Smooth muscle cell (in vitro differentiated cells): ENCODE measurements at regions not wholly inside any gene's neighbourhood (a gene's known extent, or its start where the extent isn't known, plus 50 kb on each side); places are given as distances from the start of the nearest gene placed in this dataset.

Experiments used
- DNase-seq: peaks from one replicate; lab custom pipeline; 2025; ENCODE audit not compliant: unreplicated experiment; lab: John Stamatoyannopoulos, UW
- H2AFZ ChIP-seq: fragments of 200-600 bp; sonication (generic); 2 replicates; pipeline ENCODE4 v1.6.0; 2016; ENCODE audit warnings: antibody characterized with exemption, low read depth, mild to moderate bottlenecking
- H3F3A ChIP-seq: fragments of 200-600 bp; sonication (generic); 2 replicates; pipeline ENCODE4 v1.6.0; 2017; ENCODE audit warnings: antibody characterized with exemption, low read depth
- H3K27ac ChIP-seq: fragments of 200-600 bp; sonication (generic); 2 replicates; pipeline ENCODE4 v1.5.1; 2016; ENCODE audit warnings: low read depth, mild to moderate bottlenecking
- H3K27me3 ChIP-seq: fragments of 200-600 bp; sonication (generic); 2 replicates; pipeline ENCODE4 v1.6.1; 2016; ENCODE audit warnings: low read depth, mild to moderate bottlenecking
- H3K36me3 ChIP-seq: fragments of 200-600 bp; sonication (generic); 2 replicates; pipeline ENCODE4 v1.5.1; 2016; ENCODE audit warnings: low read depth
- H3K4me1 ChIP-seq: fragments of 200-600 bp; sonication (generic); 2 replicates; pipeline ENCODE4 v1.5.1; 2016; ENCODE audit warnings: low read depth
- H3K4me2 ChIP-seq: fragments of 200-600 bp; sonication (generic); 2 replicates; pipeline ENCODE4 v1.6.0; 2016; ENCODE audit warnings: mild to moderate bottlenecking
- H3K4me3 ChIP-seq: fragments of 200-600 bp; sonication (generic); 2 replicates; pipeline ENCODE4 v1.5.1; 2016; ENCODE audit warnings: mild to moderate bottlenecking
- H3K79me2 ChIP-seq: fragments of 200-600 bp; sonication (generic); 2 replicates; pipeline ENCODE4 v1.6.0; 2016; ENCODE audit warnings: low read depth, mild to moderate bottlenecking
- H3K9ac ChIP-seq: fragments of 200-600 bp; sonication (generic); 2 replicates; pipeline ENCODE4 v1.6.0; 2016; ENCODE audit warnings: low read depth
- H3K9me3 ChIP-seq: fragments of 200-600 bp; sonication (generic); replicated peaks from 2 replicates; pipeline ENCODE4 v1.5.1; 2016; ENCODE audit warnings: low read depth
- H4K20me1 ChIP-seq: fragments of 200-600 bp; sonication (generic); 2 replicates; pipeline ENCODE4 v1.6.0; 2016; ENCODE audit warnings: low read depth
- CTCF ChIP-seq: fragments of 200-600 bp; sonication (generic); IDR thresholded peaks from 2 replicates; pipeline ENCODE4 v1.5.1; 2017; ENCODE audit warnings: borderline replicate concordance, mild to moderate bottlenecking, antibody characterized with exemption; ENCODE audit not compliant: insufficient read depth, poor library complexity, severe bottlenecking
- WGBS: methylation state at CpG from one replicate; pipeline ENCODE4 v1.1.7; 2016; ENCODE audit warnings: low lambda C conversion rate; 5-methylcytosine and 5-hydroxymethylcytosine counted together

- Histone ChIP-seq H3K27ac (no peak overlapping the region), H3K36me3 (no peaks in the 10 kb centered on the region), H3K27me3 (no peaks in the 10 kb centered on the region), H3K4me3 (no peak overlapping the region), H3K9ac (no peak overlapping the region), H4K20me1 (no peaks in the 10 kb centered on the region), H3F3A (no peaks in the 10 kb centered on the region), H3K9me3 (no peaks in the 10 kb centered on the region), H3K4me1 (no peaks in the 10 kb centered on the region), H3K4me2 (no peak overlapping the region), H2AFZ (no peak overlapping the region), H3K79me2 (no peaks in the 10 kb centered on the region)
- 100% methylated on average over 1 of the region's 1 CpG for WGBS
- no peak for DNase-seq
- TF ChIP-seq CTCF, result no peak
Observed at GRCh38 chr12:24185782-24186181, 236.3 kb upstream of the SOX5 start.

- no peak for TF ChIP-seq CTCF
Observed at GRCh38 chr12:24177889-24178288, 228.4 kb upstream of the SOX5 start.

GRCh38 chr12:24175929-24176328, 226.5 kb upstream of the SOX5 start:
- no peaks in the 10 kb centered on the region for H3F3A ChIP-seq
- no peak for DNase-seq
- H3K4me1 ChIP-seq, result no peaks in the 10 kb centered on the region
- no peak overlapping the region for H3K4me2 ChIP-seq
- no peak overlapping the region for H3K27ac ChIP-seq
- no peaks in the 10 kb centered on the region for H3K27me3 ChIP-seq
- TF ChIP-seq CTCF, result no peak
- H4K20me1 ChIP-seq, result no peaks in the 10 kb centered on the region
- no peak overlapping the region for H3K9ac ChIP-seq
- H3K9me3 ChIP-seq, result no peaks in the 10 kb centered on the region
- H3K36me3 ChIP-seq, result no peaks in the 10 kb centered on the region
- H3K79me2 ChIP-seq, result no peaks in the 10 kb centered on the region
- WGBS, result 82% methylated on average over 4 of the region's 4 CpGs
- no peak overlapping the region for H2AFZ ChIP-seq
- H3K4me3 ChIP-seq, result no peak overlapping the region

More at GRCh38 chr12:24177889-24178288, 228.4 kb upstream of the SOX5 start:
- Histone ChIP-seq H2AFZ (no peak overlapping the region), H3K9me3 (no peaks in the 10 kb centered on the region), H3K27me3 (no peaks in the 10 kb centered on the region), H3K4me1 (no peaks in the 10 kb centered on the region), H3K4me3 (no peak overlapping the region), H3K36me3 (no peaks in the 10 kb centered on the region), H3K79me2 (no peaks in the 10 kb centered on the region), H3K4me2 (no peak overlapping the region), H3K27ac (no peak overlapping the region), H3K9ac (no peak overlapping the region), H4K20me1 (no peaks in the 10 kb centered on the region), H3F3A (no peaks in the 10 kb centered on the region)
- no peak for DNase-seq
- WGBS, result 96% methylated on average over 1 of the region's 1 CpG

GRCh38 chr12:24175284-24175683, 225.8 kb upstream of the SOX5 start:
- Histone ChIP-seq H3K9ac (no peak overlapping the region), H3K36me3 (no peaks in the 10 kb centered on the region), H4K20me1 (no peaks in the 10 kb centered on the region), H3K79me2 (no peaks in the 10 kb centered on the region), H2AFZ (no peak overlapping the region), H3F3A (no peaks in the 10 kb centered on the region), H3K27me3 (no peaks in the 10 kb centered on the region), H3K4me1 (no peaks in the 10 kb centered on the region), H3K4me3 (no peak overlapping the region), H3K4me2 (no peak overlapping the region), H3K9me3 (no peaks in the 10 kb centered on the region), H3K27ac (no peak overlapping the region)
- WGBS, result 96% methylated on average over 2 of the region's 2 CpGs
- no peak for TF ChIP-seq CTCF
- no peak for DNase-seq
